Mammary epithelial cell (primary cell): ENCODE measurements at regions not wholly inside any gene's neighbourhood (a gene's known extent, or its start where the extent isn't known, plus 50 kb on each side); places are given as distances from the start of the nearest gene placed in this dataset.

ENCODE experiments used
- CTCF ChIP-seq, 2 donors: IDR thresholded peaks in 1 of 2; conservative IDR thresholded peaks in 1 of 2; 2 replicates each; pipeline ENCODE4 v1.5.1; 2011 to 2012; ENCODE audit warnings: inconsistent platforms in 2 of 2, low read length in 2 of 2, mild to moderate bottlenecking in 2 of 2, control low read depth in 1 of 2, low read depth in 1 of 2; ENCODE audit not compliant: insufficient read depth in 1 of 2; ENCODE audit errors: extremely low read depth in 1 of 2
- EZH2 ChIP-seq: IDR thresholded peaks from 2 replicates; pipeline ENCODE4 v1.6.1; 2012; ENCODE audit warnings: low read length, inconsistent platforms, borderline replicate concordance

GRCh38 chr6:93677264-93677965, 258.1 kb upstream of the EPHA7 start:
- TF ChIP-seq CTCF (conservative IDR thresholded peaks at IDR 0.05 in 1 of 2, IDR thresholded peaks at IDR 0.05 in 1 of 2; ENCODE audit: extremely low read depth in 1 of 2, insufficient read depth in 1 of 2, low read depth in 1 of 2, low read length in 2 of 2) = no peak
- TF ChIP-seq EZH2 = no peak
